ENCODE measurements at regions not wholly inside any gene's neighbourhood (a gene's known extent, or its start where the extent isn't known, plus 50 kb on each side); places are given as distances from the start of the nearest gene placed in this dataset.

DNA sequence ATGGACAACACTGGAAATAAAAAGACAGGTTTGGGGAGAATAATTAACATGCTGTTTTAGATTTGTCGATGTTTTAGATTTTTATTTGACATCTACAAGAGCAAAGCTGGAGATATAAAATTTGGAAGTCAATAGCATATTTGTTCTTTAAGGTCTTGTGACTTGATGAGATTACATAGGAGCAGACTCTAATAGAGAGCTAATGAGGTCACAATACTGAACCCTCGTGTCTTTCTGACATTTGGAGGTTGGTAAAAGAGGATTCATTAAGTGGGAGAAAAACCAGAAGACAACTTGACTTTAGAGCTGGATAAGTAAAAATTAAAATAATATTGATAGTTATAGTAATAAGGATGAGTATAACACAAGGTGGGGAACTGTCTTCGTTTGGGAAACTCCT, 322.7 kb upstream of the SEMA6A start:
- TF ChIP-seq CTCF (IDR thresholded peaks at IDR 0.05; ENCODE audit: control insufficient read depth, insufficient read depth, low read depth, low read length, missing control alignments) = no peak
- no peak for DNase-seq (ENCODE audit: low read depth)
- H3K4me3 ChIP-seq (ENCODE audit: control insufficient read depth, low read depth, low read length) = no peak overlapping the region

GRCh38 chr5:116896001-116896400, 321.4 kb upstream of the SEMA6A start:
- TF ChIP-seq CTCF (IDR thresholded peaks at IDR 0.05; ENCODE audit: control insufficient read depth, insufficient read depth, low read depth, low read length, missing control alignments) = no peak
- DNase-seq (ENCODE audit: low read depth) = no peak
- H3K4me3 ChIP-seq (ENCODE audit: control insufficient read depth, low read depth, low read length) = no peak overlapping the region

DNA sequence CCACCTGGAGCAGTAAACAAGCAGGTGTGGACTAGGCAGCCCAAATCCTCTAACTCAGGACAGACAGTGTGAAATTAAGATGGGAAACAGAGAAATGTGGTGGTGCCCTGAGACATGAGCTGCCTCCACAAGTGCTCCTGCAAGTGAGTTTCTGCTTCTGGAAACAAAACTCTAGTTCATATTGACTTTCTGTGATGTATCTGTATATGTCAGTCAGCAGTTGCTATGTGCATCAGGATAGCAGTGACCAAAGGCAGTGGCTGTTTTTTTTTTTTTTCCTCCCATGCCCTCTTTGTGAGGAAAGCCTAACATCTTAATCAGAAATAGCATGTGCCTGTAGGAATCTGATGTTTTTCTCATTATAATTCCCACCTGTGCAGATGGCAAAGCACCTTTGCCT, 318.4 kb upstream of the SEMA6A start:
- no peak for TF ChIP-seq CTCF (IDR thresholded peaks at IDR 0.05; ENCODE audit: control insufficient read depth, insufficient read depth, low read depth, low read length, missing control alignments)
- DNase-seq (ENCODE audit: low read depth) = no peak
- H3K4me3 ChIP-seq (ENCODE audit: control insufficient read depth, low read depth, low read length) = no peak overlapping the region

- no peak overlapping the region for H3K4me3 ChIP-seq (ENCODE audit: control insufficient read depth, low read depth, low read length)
- TF ChIP-seq CTCF (IDR thresholded peaks at IDR 0.05; ENCODE audit: control insufficient read depth, insufficient read depth, low read depth, low read length, missing control alignments) = no peak
- DNase-seq (ENCODE audit: low read depth) = no peak
These were observed 312.5 kb upstream of the SEMA6A start for GRCh38 chr5:116887104-116887503.

DNA sequence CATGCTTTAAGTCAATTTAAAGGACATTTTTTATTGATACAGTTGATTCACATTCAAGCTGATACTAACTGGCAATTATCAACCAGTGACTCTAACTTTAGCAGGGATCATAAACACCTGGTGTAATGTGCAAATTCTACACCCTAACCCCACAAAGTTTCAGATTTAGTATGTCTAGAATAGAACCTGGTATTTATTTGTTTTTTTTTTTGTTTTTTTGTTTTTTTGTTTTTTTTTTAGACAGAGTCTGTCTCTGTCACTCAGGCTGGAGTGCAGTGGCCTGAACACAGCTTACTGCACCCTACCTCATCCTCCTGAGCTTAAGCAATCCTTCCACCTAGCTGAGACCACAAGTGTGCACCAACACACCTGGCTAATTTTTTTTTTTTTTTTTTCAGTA, 311.2 kb upstream of the SEMA6A start:
- no peak for TF ChIP-seq CTCF (IDR thresholded peaks at IDR 0.05; ENCODE audit: control insufficient read depth, insufficient read depth, low read depth, low read length, missing control alignments)
- no peak overlapping the region for H3K4me3 ChIP-seq (ENCODE audit: control insufficient read depth, low read depth, low read length)

GRCh38 chr5:116883875-116884274, 309.3 kb upstream of the SEMA6A start:
- no peak for DNase-seq (ENCODE audit: low read depth)
- TF ChIP-seq CTCF (IDR thresholded peaks at IDR 0.05; ENCODE audit: control insufficient read depth, insufficient read depth, low read depth, low read length, missing control alignments) = no peak
- no peak overlapping the region for H3K4me3 ChIP-seq (ENCODE audit: control insufficient read depth, low read depth, low read length)

More for the DNA sequence above, 311.2 kb upstream of the SEMA6A start:
- DNase-seq (ENCODE audit: low read depth) = no peak

- DNase-seq (ENCODE audit: low read depth) = no peak
- TF ChIP-seq CTCF (IDR thresholded peaks at IDR 0.05; ENCODE audit: control insufficient read depth, insufficient read depth, low read depth, low read length, missing control alignments) = no peak
- no peak overlapping the region for H3K4me3 ChIP-seq (ENCODE audit: control insufficient read depth, low read depth, low read length)
These were observed 307.4 kb upstream of the SEMA6A start for GRCh38 chr5:116881921-116882531.
